ENCODE measurements at regions not wholly inside any gene's neighbourhood (a gene's known extent, or its start where the extent isn't known, plus 50 kb on each side); places are given as distances from the start of the nearest gene placed in this dataset.
"Not testable (repeated sequence)": the region's sequence is repeated elsewhere in the genome, so short reads cannot be mapped to it uniquely, and the experiment has no call there.

DNA sequence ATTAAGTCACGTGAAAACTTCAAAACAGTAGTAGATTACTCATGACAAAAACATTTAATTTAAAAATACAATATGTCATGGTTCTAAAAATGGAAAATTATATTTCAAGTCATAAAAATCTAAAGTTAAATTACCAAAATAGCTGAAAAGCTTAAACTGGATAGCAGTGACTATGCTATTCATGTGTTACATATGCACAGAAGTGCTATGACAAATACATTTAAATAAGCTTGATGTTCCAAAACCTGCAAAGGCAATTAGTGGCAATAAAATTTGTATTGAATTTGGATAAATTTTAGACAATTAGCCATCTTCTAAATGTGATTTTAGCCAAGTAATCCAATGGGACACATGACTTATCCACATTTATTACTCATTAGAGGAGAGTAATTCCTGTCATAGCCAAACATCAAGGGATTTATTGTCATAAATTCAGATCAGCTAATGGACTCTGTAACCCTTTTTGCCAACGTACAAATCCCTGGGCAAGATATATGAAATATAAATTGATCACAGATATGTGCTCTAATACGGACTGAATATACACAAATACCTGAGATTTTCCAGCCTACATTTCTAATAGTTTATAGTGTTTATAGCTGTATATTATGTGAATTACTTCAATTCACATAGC is 419.4 kb downstream of the ISL1 start:
- no peak for DNase-seq (ENCODE audit: extremely low read depth, low read depth)
- TF ChIP-seq, protein P1, sequence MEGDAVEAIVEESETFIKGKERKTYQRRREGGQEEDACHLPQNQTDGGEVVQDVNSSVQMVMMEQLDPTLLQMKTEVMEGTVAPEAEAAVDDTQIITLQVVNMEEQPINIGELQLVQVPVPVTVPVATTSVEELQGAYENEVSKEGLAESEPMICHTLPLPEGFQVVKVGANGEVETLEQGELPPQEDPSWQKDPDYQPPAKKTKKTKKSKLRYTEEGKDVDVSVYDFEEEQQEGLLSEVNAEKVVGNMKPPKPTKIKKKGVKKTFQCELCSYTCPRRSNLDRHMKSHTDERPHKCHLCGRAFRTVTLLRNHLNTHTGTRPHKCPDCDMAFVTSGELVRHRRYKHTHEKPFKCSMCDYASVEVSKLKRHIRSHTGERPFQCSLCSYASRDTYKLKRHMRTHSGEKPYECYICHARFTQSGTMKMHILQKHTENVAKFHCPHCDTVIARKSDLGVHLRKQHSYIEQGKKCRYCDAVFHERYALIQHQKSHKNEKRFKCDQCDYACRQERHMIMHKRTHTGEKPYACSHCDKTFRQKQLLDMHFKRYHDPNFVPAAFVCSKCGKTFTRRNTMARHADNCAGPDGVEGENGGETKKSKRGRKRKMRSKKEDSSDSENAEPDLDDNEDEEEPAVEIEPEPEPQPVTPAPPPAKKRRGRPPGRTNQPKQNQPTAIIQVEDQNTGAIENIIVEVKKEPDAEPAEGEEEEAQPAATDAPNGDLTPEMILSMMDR (IDR thresholded peaks at IDR 0.05; ENCODE audit: low read depth, low read length, missing control alignments): no peak
- no peak overlapping the region for H3K4me3 ChIP-seq (replicated peaks; ENCODE audit: low read depth, low read length)

DNA sequence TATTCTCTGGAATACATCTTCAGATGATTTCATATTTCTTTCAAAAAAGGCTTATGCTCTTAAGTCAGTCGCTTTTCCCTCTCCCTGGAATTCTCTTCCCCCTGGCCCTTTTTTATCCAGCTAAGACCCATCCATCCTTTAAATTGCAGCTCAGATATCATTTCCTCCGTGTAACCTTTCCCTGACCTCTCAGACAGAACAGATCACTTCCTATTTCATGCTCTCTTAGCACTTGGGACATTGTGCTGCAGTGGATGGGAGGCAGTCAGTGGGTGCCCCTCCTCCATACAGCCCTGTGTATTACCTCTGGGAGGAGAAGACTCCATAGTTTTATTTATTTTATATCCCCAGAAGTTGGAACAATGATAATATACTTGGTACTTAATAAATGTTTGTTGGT is 423.4 kb downstream of the ISL1 start:
- DNase-seq (ENCODE audit: extremely low read depth, low read depth): no peak
- H3K4me3 ChIP-seq (replicated peaks; ENCODE audit: low read depth, low read length): no peak overlapping the region
- TF ChIP-seq, protein P1 (IDR thresholded peaks at IDR 0.05; ENCODE audit: low read depth, low read length, missing control alignments): no peak

DNA sequence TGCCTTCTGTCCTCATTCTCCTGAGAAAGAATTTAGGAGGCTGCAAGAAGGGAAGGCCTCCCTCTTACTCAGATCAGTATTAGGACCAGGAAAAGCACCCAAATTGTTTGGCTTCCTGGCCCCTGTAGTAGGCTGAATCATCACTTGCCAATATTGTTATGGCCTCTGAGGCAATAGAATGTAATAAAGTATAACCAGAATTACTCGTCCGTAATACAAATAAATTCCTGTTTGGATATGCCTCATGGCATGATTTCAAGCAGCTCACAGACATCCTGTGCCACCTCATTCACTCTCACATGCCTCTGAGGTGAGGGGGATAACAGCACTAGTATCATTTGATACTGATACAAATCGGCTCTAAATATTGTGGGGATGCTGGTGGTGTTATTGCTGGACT is 427.3 kb downstream of the ISL1 start:
- TF ChIP-seq, protein P1 (IDR thresholded peaks at IDR 0.05; ENCODE audit: low read depth, low read length, missing control alignments): no peak

DNA sequence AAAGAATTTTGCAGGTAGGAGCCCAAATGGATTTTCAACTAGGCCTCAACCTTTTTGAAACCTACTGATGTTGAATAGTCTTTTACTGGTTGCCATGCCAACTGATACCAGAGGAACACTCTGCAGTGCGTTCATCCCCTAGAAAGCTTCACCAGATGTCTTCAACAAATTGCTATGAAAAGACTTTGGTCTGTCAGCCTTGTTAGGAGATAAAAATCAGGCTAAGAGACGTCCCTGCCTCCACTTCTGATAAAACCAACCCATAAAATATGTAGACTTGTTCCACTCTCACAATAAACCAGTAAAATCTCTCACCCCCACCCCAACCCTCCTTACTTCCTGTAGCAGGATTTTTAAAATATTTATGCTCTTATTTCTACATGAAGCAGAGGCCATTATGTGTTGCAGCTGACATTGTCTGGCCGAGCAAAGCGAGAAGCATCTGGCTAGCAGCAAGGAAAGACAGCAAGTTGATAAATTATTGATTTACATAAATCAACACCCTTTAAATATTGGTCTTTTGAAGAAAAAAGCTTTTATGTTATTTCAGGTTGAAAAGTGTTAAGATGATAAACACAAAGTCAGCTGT is 428.7 kb downstream of the ISL1 start:
- no peak overlapping the region for H3K4me3 ChIP-seq (replicated peaks; ENCODE audit: low read depth, low read length)
- DNase-seq (ENCODE audit: extremely low read depth, low read depth): no peak
- TF ChIP-seq, protein P1 (IDR thresholded peaks at IDR 0.05; ENCODE audit: low read depth, low read length, missing control alignments): no peak

More for the DNA sequence above, 427.3 kb downstream of the ISL1 start:
- DNase-seq (ENCODE audit: extremely low read depth, low read depth): no peak
- H3K4me3 ChIP-seq (replicated peaks; ENCODE audit: low read depth, low read length): no peak overlapping the region

DNA sequence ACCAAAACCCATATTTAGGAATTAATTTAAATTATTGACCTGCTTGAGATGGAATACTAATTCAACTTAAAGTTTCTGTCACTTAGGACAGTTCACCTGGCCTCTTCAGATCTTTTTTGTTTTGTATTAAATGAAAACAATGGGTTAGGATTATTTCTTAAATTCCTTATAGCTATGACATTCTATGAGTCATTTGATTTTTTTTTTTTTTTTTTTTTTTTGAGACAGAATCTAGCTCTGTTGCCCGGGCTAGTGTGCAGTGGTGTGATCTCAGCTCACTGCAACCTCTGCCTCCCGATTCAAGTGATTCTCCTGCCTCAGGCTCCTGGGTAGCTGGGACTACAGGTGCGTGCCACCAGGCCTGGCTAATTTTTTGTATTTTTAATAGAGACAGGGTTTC is 431.6 kb downstream of the ISL1 start:
- H3K4me3 ChIP-seq (replicated peaks; ENCODE audit: low read depth, low read length); DNase-seq (ENCODE audit: extremely low read depth, low read depth): not testable (repeated sequence)

DNA sequence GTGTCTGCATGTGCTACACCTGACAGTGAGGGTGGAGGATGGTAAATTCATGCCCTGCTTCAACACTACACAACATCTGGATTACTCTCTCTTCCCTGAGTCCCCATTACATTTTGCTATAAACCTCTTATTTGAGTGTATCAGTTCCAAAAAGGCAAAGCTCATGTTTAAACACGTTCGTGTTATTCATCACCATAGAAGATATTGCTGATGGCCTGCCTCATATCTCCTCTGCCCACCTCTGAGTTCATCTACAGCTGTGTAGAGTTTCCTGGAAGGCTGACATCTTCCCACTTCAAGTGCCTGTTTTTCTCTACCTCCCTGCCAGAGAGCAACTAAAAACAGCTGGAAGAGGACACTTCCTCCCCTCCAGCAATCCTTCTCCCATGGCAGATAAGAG is 433.2 kb downstream of the ISL1 start:
- no peak for DNase-seq (ENCODE audit: extremely low read depth, low read depth)
- TF ChIP-seq, protein P1 (IDR thresholded peaks at IDR 0.05; ENCODE audit: low read depth, low read length, missing control alignments): no peak
- H3K4me3 ChIP-seq (replicated peaks; ENCODE audit: low read depth, low read length): no peak overlapping the region

DNA sequence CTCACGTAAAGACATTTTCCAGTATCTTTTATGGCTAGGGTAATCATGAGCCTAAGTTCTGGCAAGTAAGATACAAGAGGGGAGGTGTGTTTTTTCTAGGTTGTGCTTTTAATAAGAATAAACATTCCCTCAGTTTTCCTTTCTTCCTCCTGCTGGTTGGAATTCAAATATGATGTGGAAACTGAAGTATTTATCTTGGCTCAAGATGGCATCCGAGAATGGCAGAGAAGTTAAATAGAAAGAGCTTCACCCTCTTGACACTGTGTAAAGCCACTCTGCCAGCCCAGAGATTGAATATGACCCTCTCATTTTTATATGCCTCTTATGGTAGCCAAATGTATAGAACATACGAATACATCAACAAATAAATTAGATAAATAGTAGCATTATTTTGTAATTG is 438.4 kb downstream of the ISL1 start:
- TF ChIP-seq, protein P1 (IDR thresholded peaks at IDR 0.05; ENCODE audit: low read depth, low read length, missing control alignments): no peak
- no peak for DNase-seq (ENCODE audit: extremely low read depth, low read depth)
- no peak overlapping the region for H3K4me3 ChIP-seq (replicated peaks; ENCODE audit: low read depth, low read length)

Measured in HFF-Myc (cell line).